ENCODE measurements at regions not wholly inside any gene's neighbourhood (a gene's known extent, or its start where the extent isn't known, plus 50 kb on each side); places are given as distances from the start of the nearest gene placed in this dataset.

DNA sequence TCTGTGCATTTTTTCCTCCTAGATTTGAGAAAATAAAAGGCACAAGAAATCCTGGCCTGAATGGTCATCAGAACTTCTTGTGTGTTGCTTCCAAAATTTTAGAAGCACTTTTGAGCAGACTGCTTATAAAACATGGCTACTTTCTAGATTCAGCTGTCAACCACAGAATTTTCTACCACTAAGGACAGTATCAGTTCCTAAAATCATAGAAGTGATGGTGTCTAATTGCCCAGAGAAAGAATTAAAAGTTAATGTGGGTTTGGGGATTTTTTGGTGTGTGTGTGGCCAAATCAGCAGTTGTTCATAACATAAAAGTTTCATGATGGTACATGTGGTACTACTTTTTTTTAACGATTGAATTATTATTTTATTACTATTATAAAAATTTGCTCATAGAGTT, 171.4 kb upstream of the SNX7 start:
- TF ChIP-seq FOXA1 (IDR thresholded peaks at IDR 0.05): no peak
- TF ChIP-seq, protein P1, sequence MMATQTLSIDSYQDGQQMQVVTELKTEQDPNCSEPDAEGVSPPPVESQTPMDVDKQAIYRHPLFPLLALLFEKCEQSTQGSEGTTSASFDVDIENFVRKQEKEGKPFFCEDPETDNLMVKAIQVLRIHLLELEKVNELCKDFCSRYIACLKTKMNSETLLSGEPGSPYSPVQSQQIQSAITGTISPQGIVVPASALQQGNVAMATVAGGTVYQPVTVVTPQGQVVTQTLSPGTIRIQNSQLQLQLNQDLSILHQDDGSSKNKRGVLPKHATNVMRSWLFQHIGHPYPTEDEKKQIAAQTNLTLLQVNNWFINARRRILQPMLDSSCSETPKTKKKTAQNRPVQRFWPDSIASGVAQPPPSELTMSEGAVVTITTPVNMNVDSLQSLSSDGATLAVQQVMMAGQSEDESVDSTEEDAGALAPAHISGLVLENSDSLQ (IDR thresholded peaks at IDR 0.05): no peak
- no peak for TF ChIP-seq NFRKB (IDR thresholded peaks at IDR 0.05)
- TF ChIP-seq CTBP1 (IDR thresholded peaks at IDR 0.05; ENCODE audit: borderline replicate concordance): no peak
- TF ChIP-seq SP1 (IDR thresholded peaks at IDR 0.05): no peak
